PC-3 (cell line): ENCODE measurements at regions not wholly inside any gene's neighbourhood (a gene's known extent, or its start where the extent isn't known, plus 50 kb on each side); places are given as distances from the start of the nearest gene placed in this dataset.

Source experiments
- ATAC-seq: fragments of 200-7000 bp; cut with Tn5 transposase; 2 replicates; pipeline ENCODE4 v1.9.1; 2020; ENCODE audit warnings: mild to moderate bottlenecking, moderate library complexity
- BruUV-seq: library from RNA; stranded (reverse); fragments of 400-500 nt; replicated peaks from 2 replicates; lab custom pipeline; 2021; lab: Mats Ljungman, UMichigan
- CTCF ChIA-PET: fragments of 300-600 bp; sonication (Branson Sonifier 250); formaldehyde crosslinking; loops from one replicate; lab custom pipeline; 2022; ENCODE audit warnings: antibody characterized with exemption; lab: Charles Lee
- POLR2A ChIA-PET: fragments of 300-600 bp; sonication (Branson Sonifier 250); formaldehyde crosslinking; loops from one replicate; lab custom pipeline; 2022; ENCODE audit warnings: antibody characterized with exemption; ENCODE audit not compliant: unreplicated experiment; lab: Charles Lee
- DNase-seq: peaks from one replicate; pipeline ENCODE4 v3.0.0-alpha.2; 2015
- H2AFZ ChIP-seq: fragments of 300-600 bp; sonication (generic); 2 replicates; pipeline ENCODE4 v1.6.0; 2016; ENCODE audit warnings: antibody characterized with exemption, low read length
- H3F3A ChIP-seq: fragments of 300-600 bp; sonication (generic); one replicate; pipeline ENCODE4 v1.6.0; 2017; ENCODE audit warnings: antibody characterized with exemption, low read length, control low read depth, mild to moderate bottlenecking; ENCODE audit not compliant: unreplicated experiment
- H3K27ac ChIP-seq: fragments of 300-600 bp; sonication (generic); 2 replicates; pipeline ENCODE4 v1.5.1; 2016; ENCODE audit warnings: mild to moderate bottlenecking, low read length
- H3K27me3 ChIP-seq: fragments of 300-600 bp; sonication (generic); 2 replicates; pipeline ENCODE4 v1.6.1; 2016; ENCODE audit warnings: low read length, mixed read lengths
- H3K36me3 ChIP-seq: fragments of 300-600 bp; sonication (generic); 2 replicates; pipeline ENCODE4 v1.6.1; 2016; ENCODE audit warnings: low read depth, mixed run types, low read length, mixed read lengths
- H3K4me1 ChIP-seq: fragments of 300-600 bp; sonication (generic); 2 replicates; pipeline ENCODE4 v1.5.1; 2016; ENCODE audit warnings: low read length; ENCODE audit not compliant: insufficient read depth
- H3K4me2 ChIP-seq: fragments of 300-600 bp; sonication (generic); 2 replicates; pipeline ENCODE4 v1.6.0; 2016; ENCODE audit warnings: low read length
- H3K4me3 ChIP-seq: fragments of 300-600 bp; sonication (generic); 2 replicates; pipeline ENCODE4 v1.5.1; 2016; ENCODE audit warnings: mild to moderate bottlenecking, low read length, mixed read lengths
- H3K79me2 ChIP-seq: fragments of 300-600 bp; sonication (generic); 2 replicates; pipeline ENCODE4 v1.6.1; 2017; ENCODE audit warnings: low read length, mixed read lengths
- H3K9ac ChIP-seq: fragments of 300-600 bp; sonication (generic); 2 replicates; pipeline ENCODE4 v1.6.0; 2016; ENCODE audit warnings: mild to moderate bottlenecking, low read length
- H3K9me2 ChIP-seq: fragments of 300-600 bp; sonication (generic); replicated peaks from 2 replicates; pipeline ENCODE4 v1.6.1; 2016; ENCODE audit warnings: mixed run types, low read length, mixed read lengths
- H3K9me3 ChIP-seq: fragments of 300-600 bp; sonication (generic); 2 replicates; pipeline ENCODE4 v1.6.1; 2016; ENCODE audit warnings: low read length, mixed read lengths
- H4K20me1 ChIP-seq: fragments of 300-600 bp; sonication (generic); 2 replicates; pipeline ENCODE4 v1.6.1; 2016; ENCODE audit warnings: low read length, mixed read lengths
- CTCF ChIP-seq: fragments of 300-600 bp; sonication (generic); conservative IDR thresholded peaks from 2 replicates; pipeline ENCODE4 v1.5.1; 2017; ENCODE audit warnings: antibody characterized with exemption, low read depth, mild to moderate bottlenecking, low read length
- EZH2 ChIP-seq: fragments of 300-600 bp; sonication (generic); IDR thresholded peaks from one replicate; pipeline ENCODE4 v1.6.1; 2017; ENCODE audit warnings: antibody characterized with exemption, mild to moderate bottlenecking, low read length; ENCODE audit not compliant: unreplicated experiment
- EZH2phosphoT487 ChIP-seq: fragments of 300-600 bp; sonication (generic); IDR thresholded peaks from 2 replicates; pipeline ENCODE4 v1.6.1; 2018; ENCODE audit warnings: mild to moderate bottlenecking, antibody characterized with exemption, low read length, borderline replicate concordance
- intact Hi-C: fragments of 100-400 bp; cut with micrococcal nuclease; formaldehyde crosslinking; loops from 2 replicates; pipeline ENCODE4 v1.9.0; 2023

- intact Hi-C loops = loop anchor here (1.0 to 5.0 kb wide), 2 partner anchors 42 to 436 kb away; partner anchors contain the start of gene ATOSB
- Histone ChIP-seq H2AFZ (no peak overlapping the region), H3K9ac (no peak overlapping the region), H3K9me2 (no peaks in the 10 kb centered on the region), H3K36me3 (no peaks in the 10 kb centered on the region), H3K4me3 (no peak overlapping the region), H3K4me2 (no peak overlapping the region), H3F3A (no peaks in the 10 kb centered on the region), H3K79me2 (peaks cover 9% of the 10 kb centered on the region; the same call in 1 of the 2 replicates), H3K4me1 (peaks cover 17% of the 10 kb centered on the region), H3K27ac (no peak overlapping the region), H3K9me3 (no peaks in the 10 kb centered on the region), H3K27me3 (no peaks in the 10 kb centered on the region), H4K20me1 (no peaks in the 10 kb centered on the region)
- POLR2A ChIA-PET = no interaction called here
- BruUV-seq = no TSS peak
- ATAC-seq = peak; percentile 46; the same call in 1 of the 2 replicates
- DNase-seq = peak; percentile 20
- CTCF ChIA-PET = interaction anchor here (2.1 kb wide), 1 partner anchor 41 kb away, joined by 12 read pairs; no protein-coding TSS in a partner anchor
- TF ChIP-seq EZH2phosphoT487 (no peak), CTCF (no peak), EZH2 (no peak)
Measured at GRCh38 chr9:35552837-35553236, 52.2 kb upstream of the TESK1 start.

- DNase-seq (peak; percentile 79), ATAC-seq (peak; percentile 84)
- Histone ChIP-seq H3K4me2 (0 out of 2 replicates have a peak overlapping the region, but pooled peaks have one; percentile 20), H3K9ac (no peak overlapping the region), H3K79me2 (peaks cover 9% of the 10 kb centered on the region; the same call in 1 of the 2 replicates), H2AFZ (no peak overlapping the region), H4K20me1 (no peaks in the 10 kb centered on the region), H3K36me3 (no peaks in the 10 kb centered on the region), H3K9me2 (no peaks in the 10 kb centered on the region), H3K27ac (no peak overlapping the region), H3K4me3 (no peak overlapping the region), H3K4me1 (peaks cover 17% of the 10 kb centered on the region), H3F3A (no peaks in the 10 kb centered on the region), H3K27me3 (no peaks in the 10 kb centered on the region), H3K9me3 (no peaks in the 10 kb centered on the region)
- POLR2A ChIA-PET = interaction anchor here (1.0 kb wide), 1 partner anchor 43 kb away, joined by 3 read pairs; no protein-coding TSS in a partner anchor
- intact Hi-C loops = loop anchor here (1.0 to 5.0 kb wide), 4 partner anchors 43 to 437 kb away; partner anchors contain the start of gene ATOSB
- CTCF ChIA-PET = interaction anchor here (0.5 to 2.1 kb wide), 12 partner anchors 12 to 329 kb away, joined by 3 to 12 read pairs (median 3); no protein-coding TSS in a partner anchor
- BruUV-seq = no TSS peak
- TF ChIP-seq EZH2phosphoT487 (no peak), EZH2 (no peak), CTCF (peak; percentile 88)
Measured at GRCh38 chr9:35553670-35554543, 51.2 kb upstream of the TESK1 start.
